Hepatocyte (in vitro differentiated cells): ENCODE measurements at regions not wholly inside any gene's neighbourhood (a gene's known extent, or its start where the extent isn't known, plus 50 kb on each side); places are given as distances from the start of the nearest gene placed in this dataset.

Experiments used
- EZH2 ChIP-seq: fragments of 200-600 bp; sonication (generic); IDR thresholded peaks from 2 replicates; pipeline ENCODE4 v1.6.1; 2016; ENCODE audit warnings: antibody characterized with exemption, mild to moderate bottlenecking, borderline replicate concordance
- TF ChIP-seq, protein P1 (sequence below): fragments of 200-600 bp; sonication (generic); IDR thresholded peaks from 2 replicates; pipeline ENCODE4 v1.5.1; 2016; ENCODE audit warnings: antibody characterized with exemption, mild to moderate bottlenecking; ENCODE audit not compliant: poor library complexity

GRCh38 chr5:53219610-53220009 lies 110.1 kb upstream of the MOCS2 start:
- TF ChIP-seq, protein P1, sequence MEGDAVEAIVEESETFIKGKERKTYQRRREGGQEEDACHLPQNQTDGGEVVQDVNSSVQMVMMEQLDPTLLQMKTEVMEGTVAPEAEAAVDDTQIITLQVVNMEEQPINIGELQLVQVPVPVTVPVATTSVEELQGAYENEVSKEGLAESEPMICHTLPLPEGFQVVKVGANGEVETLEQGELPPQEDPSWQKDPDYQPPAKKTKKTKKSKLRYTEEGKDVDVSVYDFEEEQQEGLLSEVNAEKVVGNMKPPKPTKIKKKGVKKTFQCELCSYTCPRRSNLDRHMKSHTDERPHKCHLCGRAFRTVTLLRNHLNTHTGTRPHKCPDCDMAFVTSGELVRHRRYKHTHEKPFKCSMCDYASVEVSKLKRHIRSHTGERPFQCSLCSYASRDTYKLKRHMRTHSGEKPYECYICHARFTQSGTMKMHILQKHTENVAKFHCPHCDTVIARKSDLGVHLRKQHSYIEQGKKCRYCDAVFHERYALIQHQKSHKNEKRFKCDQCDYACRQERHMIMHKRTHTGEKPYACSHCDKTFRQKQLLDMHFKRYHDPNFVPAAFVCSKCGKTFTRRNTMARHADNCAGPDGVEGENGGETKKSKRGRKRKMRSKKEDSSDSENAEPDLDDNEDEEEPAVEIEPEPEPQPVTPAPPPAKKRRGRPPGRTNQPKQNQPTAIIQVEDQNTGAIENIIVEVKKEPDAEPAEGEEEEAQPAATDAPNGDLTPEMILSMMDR, result no peak
- no peak for TF ChIP-seq EZH2
